HEK293 (cell line): ENCODE measurements at regions not wholly inside any gene's neighbourhood (a gene's known extent, or its start where the extent isn't known, plus 50 kb on each side); places are given as distances from the start of the nearest gene placed in this dataset.

ENCODE experiments used
- CTCF ChIA-PET: fragments of 350-600 bp; formaldehyde crosslinking; extraction: SDS; loops from one replicate; lab custom pipeline; 2021; ENCODE audit warnings: antibody characterized with exemption; lab: Yijun Ruan, JAX
- POLR2A ChIA-PET: fragments of 300-600 bp; formaldehyde crosslinking; extraction: SDS; loops from one replicate; lab custom pipeline; 2020; ENCODE audit warnings: antibody characterized with exemption, inconsistent platforms; lab: Yijun Ruan, JAX
- H3K27ac ChIP-seq: fragments of 200-500 bp; sonication (Bioruptor generic); 2 replicates; pipeline ENCODE4 v1.5.1; 2014; ENCODE audit warnings: low read depth, low read length, control low read depth, inconsistent platforms; ENCODE audit errors: extremely low read depth
- H3K36me3 ChIP-seq, 2 experiments: fragments of 200-500 bp in 1 of 2; sonication (Bioruptor generic) in 1 of 2; 1 replicate in 1 of 2; 2 replicates in 1 of 2; pipeline ENCODE4 v1.5.1; 2014 to 2017; ENCODE audit warnings: inconsistent platforms in 2 of 2, low read length in 2 of 2; ENCODE audit not compliant: control insufficient read depth in 2 of 2, insufficient read depth in 1 of 2
- H3K4me1 ChIP-seq: fragments of 200-500 bp; sonication (Bioruptor generic); 2 replicates; pipeline ENCODE4 v1.5.1; 2014; ENCODE audit warnings: mild to moderate bottlenecking, low read length, inconsistent platforms; ENCODE audit not compliant: control insufficient read depth, insufficient read depth
- H3K4me3 ChIP-seq: 2 replicates; pipeline ENCODE4 v1.5.1; 2011; ENCODE audit warnings: low read depth, mild to moderate bottlenecking, control low read depth, low read length, moderate library complexity
- H3K9me3 ChIP-seq: fragments of 200-500 bp; sonication (Bioruptor generic); 2 replicates; pipeline ENCODE4 v1.5.1; 2014; ENCODE audit warnings: low read depth, low read length, inconsistent platforms; ENCODE audit not compliant: control insufficient read depth, insufficient read depth
- GFI1B ChIP-seq: fragments of 450-650 bp; formaldehyde crosslinking; IDR thresholded peaks from 2 replicates; pipeline ENCODE4 v1.5.1; 2016; ENCODE audit warnings: missing biosample characterization, missing genetic modification characterization
- HIC1 ChIP-seq: fragments of 450-650 bp; formaldehyde crosslinking; IDR thresholded peaks from 2 replicates; pipeline ENCODE4 v1.5.1; 2016; ENCODE audit warnings: missing biosample characterization, missing genetic modification characterization
- HOXD13 ChIP-seq: sonication (generic); formaldehyde crosslinking; IDR thresholded peaks from 2 replicates; pipeline ENCODE4 v1.8.0; 2022; ENCODE audit warnings: missing genetic modification reagents, borderline replicate concordance
- IKZF3 ChIP-seq: fragments of 450-650 bp; IDR thresholded peaks from 2 replicates; pipeline ENCODE4 v1.5.0; 2018; ENCODE audit warnings: missing biosample characterization, mild to moderate bottlenecking, missing genetic modification characterization, moderate library complexity
- MZF1 ChIP-seq: fragments of 450-650 bp; formaldehyde crosslinking; IDR thresholded peaks from 2 replicates; pipeline ENCODE4 v1.5.1; 2017; ENCODE audit warnings: missing biosample characterization, missing genetic modification characterization, borderline replicate concordance
- OVOL3 ChIP-seq: fragments of 450-650 bp; formaldehyde crosslinking; IDR thresholded peaks from 2 replicates; pipeline ENCODE4 v1.5.1; 2016; ENCODE audit warnings: missing biosample characterization, missing genetic modification characterization
- PRDM10 ChIP-seq: fragments of 450-650 bp; formaldehyde crosslinking; IDR thresholded peaks from 2 replicates; pipeline ENCODE4 v1.5.1; 2016; ENCODE audit warnings: missing biosample characterization, missing genetic modification characterization
- RBAK ChIP-seq: fragments of 450-650 bp; formaldehyde crosslinking; IDR thresholded peaks from 2 replicates; pipeline ENCODE4 v1.5.1; 2016; ENCODE audit warnings: missing biosample characterization, missing genetic modification characterization
- ZFP41 ChIP-seq: fragments of 450-650 bp; formaldehyde crosslinking; IDR thresholded peaks from 2 replicates; pipeline ENCODE4 v1.5.1; 2016; ENCODE audit warnings: missing biosample characterization, missing genetic modification characterization, borderline replicate concordance
- ZIC2 ChIP-seq: fragments of 450-650 bp; formaldehyde crosslinking; IDR thresholded peaks from 2 replicates; pipeline ENCODE4 v1.5.1; 2016; ENCODE audit warnings: missing biosample characterization, missing genetic modification characterization
- ZNF121 ChIP-seq: fragments of 450-650 bp; formaldehyde crosslinking; IDR thresholded peaks from 2 replicates; pipeline ENCODE4 v1.5.1; 2016; ENCODE audit warnings: missing biosample characterization, missing genetic modification characterization
- ZNF214 ChIP-seq: fragments of 450-650 bp; formaldehyde crosslinking; IDR thresholded peaks from 2 replicates; pipeline ENCODE4 v1.5.1; 2017; ENCODE audit warnings: missing biosample characterization, mild to moderate bottlenecking, missing genetic modification characterization, borderline replicate concordance
- ZNF221 ChIP-seq: fragments of 450-650 bp; formaldehyde crosslinking; IDR thresholded peaks from 2 replicates; pipeline ENCODE4 v1.5.1; 2017; ENCODE audit warnings: missing biosample characterization, missing genetic modification characterization, borderline replicate concordance
- ZNF266 ChIP-seq: fragments of 450-650 bp; formaldehyde crosslinking; IDR thresholded peaks from 2 replicates; pipeline ENCODE4 v1.5.1; 2016; ENCODE audit warnings: missing biosample characterization, missing genetic modification characterization, low read depth
- ZNF280D ChIP-seq: fragments of 450-650 bp; formaldehyde crosslinking; IDR thresholded peaks from 2 replicates; pipeline ENCODE4 v1.5.1; 2016; ENCODE audit warnings: missing biosample characterization, missing genetic modification characterization
- ZNF394 ChIP-seq: fragments of 450-650 bp; formaldehyde crosslinking; IDR thresholded peaks from 2 replicates; pipeline ENCODE4 v1.5.1; 2016; ENCODE audit warnings: missing biosample characterization, missing genetic modification characterization, mild to moderate bottlenecking, moderate library complexity, borderline replicate concordance
- ZNF48 ChIP-seq: fragments of 450-650 bp; formaldehyde crosslinking; IDR thresholded peaks from 2 replicates; pipeline ENCODE4 v1.5.1; 2016; ENCODE audit warnings: missing biosample characterization, missing genetic modification characterization
- ZNF521 ChIP-seq: fragments of 450-650 bp; formaldehyde crosslinking; IDR thresholded peaks from 2 replicates; pipeline ENCODE4 v1.5.1; 2017; ENCODE audit warnings: missing biosample characterization, mild to moderate bottlenecking, missing genetic modification characterization
- ZNF529 ChIP-seq: fragments of 450-650 bp; formaldehyde crosslinking; IDR thresholded peaks from 2 replicates; pipeline ENCODE4 v1.5.1; 2017; ENCODE audit warnings: missing genetic modification characterization, missing biosample characterization; ENCODE audit not compliant: insufficient replicate concordance
- ZNF626 ChIP-seq: fragments of 450-650 bp; sonication (Bioruptor Pico); formaldehyde crosslinking; IDR thresholded peaks from 2 replicates; pipeline ENCODE4 v1.5.1; 2018; ENCODE audit warnings: missing biosample characterization, missing genetic modification characterization, inconsistent platforms
- ZNF776 ChIP-seq: fragments of 450-650 bp; formaldehyde crosslinking; IDR thresholded peaks from 2 replicates; pipeline ENCODE4 v1.5.0; 2017; ENCODE audit warnings: missing biosample characterization, missing genetic modification characterization, borderline replicate concordance

GRCh38 chr5:166671811-166672210 is 1619.6 kb upstream of the WWC1 start:
- POLR2A ChIA-PET: no interaction called here
- TF ChIP-seq ZNF529 (tag by site-specific recombination) (no peak), RBAK (tag by site-specific recombination) (no peak), OVOL3 (no peak), HOXD13 (CRISPR knock-in tag) (no peak), ZNF48 (tag by site-specific recombination) (no peak), GFI1B (tag by site-specific recombination) (no peak)
- H3K27ac ChIP-seq: no peak overlapping the region

GRCh38 chr5:166672431-166672830 is 1619.0 kb upstream of the WWC1 start:
- no peaks in the 10 kb centered on the region for H3K4me1 ChIP-seq
- no peak for TF ChIP-seq HIC1
- TF ChIP-seq ZNF394 (tag by site-specific recombination): no peak
- no peak for TF ChIP-seq ZNF121 (tag by site-specific recombination)
- no peak for TF ChIP-seq ZNF521
- TF ChIP-seq ZNF221: no peak
- no peak for TF ChIP-seq IKZF3 (tag by site-specific recombination)
- no peak for TF ChIP-seq ZNF280D (tag by site-specific recombination)
- no peak for TF ChIP-seq ZFP41 (tag by site-specific recombination)
- no peak for TF ChIP-seq MZF1 (tag by site-specific recombination)
- TF ChIP-seq ZNF776 (tag by site-specific recombination): no peak
- H3K9me3 ChIP-seq: no peaks in the 10 kb centered on the region
- H3K27ac ChIP-seq: no peak overlapping the region
- ChIA-PET CTCF (no interaction called here), POLR2A (no interaction called here)
- H3K36me3 ChIP-seq: no peaks in the 10 kb centered on the region
- H3K4me3 ChIP-seq: no peak overlapping the region

More at GRCh38 chr5:166671811-166672210, 1619.6 kb upstream of the WWC1 start:
- no peak overlapping the region for H3K4me3 ChIP-seq
- H3K9me3 ChIP-seq: no peaks in the 10 kb centered on the region
- CTCF ChIA-PET: no interaction called here
- no peaks in the 10 kb centered on the region for H3K36me3 ChIP-seq
- no peaks in the 10 kb centered on the region for H3K4me1 ChIP-seq

GRCh38 chr5:166677891-166678290 is 1613.6 kb upstream of the WWC1 start:
- POLR2A ChIA-PET: no interaction called here
- Histone ChIP-seq H3K4me1 (no peaks in the 10 kb centered on the region), H3K9me3 (no peaks in the 10 kb centered on the region), H3K36me3 (no peaks in the 10 kb centered on the region), H3K27ac (no peak overlapping the region), H3K4me3 (no peak overlapping the region)
- CTCF ChIA-PET: no interaction called here
- TF ChIP-seq PRDM10 (no peak), ZNF266 (no peak), HIC1 (no peak), ZNF521 (no peak), ZNF626 (tag by site-specific recombination) (no peak), ZIC2 (tag by site-specific recombination) (no peak), ZNF214 (no peak)
